ENCODE measurements at regions not wholly inside any gene's neighbourhood (a gene's known extent, or its start where the extent isn't known, plus 50 kb on each side); places are given as distances from the start of the nearest gene placed in this dataset.
A peak's percentile ranks its signal among the peaks of the same experiment; 100 is the strongest.

- DNase-seq, result no peak
- Mint-ChIP-seq H3K9me3 (peaks cover 15% of the 10 kb centered on the region), H3K36me3 (ENCODE audit: low read depth) (no peaks in the 10 kb centered on the region), H3K4me3 (no peak overlapping the region), H3K27me3 (ENCODE audit: insufficient read depth) (no peaks in the 10 kb centered on the region), H3K4me1 (peaks cover 21% of the 10 kb centered on the region), H3K27ac (no peak overlapping the region)
- H3K9me3 ChIP-seq (ENCODE audit: control insufficient read depth, low read length), result peaks cover 18% of the 10 kb centered on the region
- 80 to 95% methylated on average over 1 to 2 of the region's 2 CpGs for WGBS, 2 experiments (ENCODE audit: insufficient coverage in 1 of 2, insufficient read length in 1 of 2)
- no peaks in the 10 kb centered on the region for H3K27me3 ChIP-seq (ENCODE audit: control insufficient read depth, insufficient read depth, low read length, poor library complexity, severe bottlenecking)
- no peak overlapping the region for H3K4me3 ChIP-seq (ENCODE audit: low read length)
- H3K4me1 ChIP-seq (ENCODE audit: control insufficient read depth, insufficient read depth, low read length), result peaks cover 5% of the 10 kb centered on the region
- no peak overlapping the region for H3K9ac ChIP-seq (ENCODE audit: extremely low read depth, low read length, poor library complexity, severe bottlenecking)
- no peak for TF ChIP-seq CTCF (conservative IDR thresholded peaks at IDR 0.05)
- H3K36me3 ChIP-seq (ENCODE audit: control insufficient read depth, insufficient read depth, low read length), result no peaks in the 10 kb centered on the region
- H3K27ac ChIP-seq (ENCODE audit: low read depth, low read length), result no peak overlapping the region
Measured at GRCh38 chr12:93944911-93945310, 203.5 kb upstream of the PLXNC1 start.

- Histone ChIP-seq H3K36me3 (ENCODE audit: control insufficient read depth, insufficient read depth, low read length) (no peaks in the 10 kb centered on the region), H3K4me3 (ENCODE audit: low read length) (no peak overlapping the region), H3K9ac (ENCODE audit: extremely low read depth, low read length, poor library complexity, severe bottlenecking) (peak overlapping the region; percentile 11), H3K9me3 (ENCODE audit: control insufficient read depth, low read length) (peaks cover 29% of the 10 kb centered on the region), H3K27me3 (ENCODE audit: control insufficient read depth, insufficient read depth, low read length, poor library complexity, severe bottlenecking) (no peaks in the 10 kb centered on the region), H3K4me1 (ENCODE audit: control insufficient read depth, insufficient read depth, low read length) (peaks cover 5% of the 10 kb centered on the region), H3K27ac (ENCODE audit: low read depth, low read length) (no peak overlapping the region)
- Mint-ChIP-seq H3K4me3 (no peak overlapping the region), H3K27me3 (ENCODE audit: insufficient read depth) (no peaks in the 10 kb centered on the region), H3K9me3 (peaks cover 20% of the 10 kb centered on the region), H3K36me3 (ENCODE audit: low read depth) (no peaks in the 10 kb centered on the region), H3K27ac (peak overlapping the region; percentile 58), H3K4me1 (peaks cover 21% of the 10 kb centered on the region)
- DNase-seq, result peak; percentile 66
- TF ChIP-seq CTCF (conservative IDR thresholded peaks at IDR 0.05), result no peak
- 23 to 80% methylated on average over 2 of the region's 2 CpGs for WGBS, 2 experiments (ENCODE audit: insufficient coverage in 1 of 2, insufficient read length in 1 of 2)
Measured at GRCh38 chr12:93946542-93947150, 201.7 kb upstream of the PLXNC1 start.

GRCh38 chr12:93947486-93947885 lies 200.9 kb upstream of the PLXNC1 start:
- Histone ChIP-seq H3K4me1 (ENCODE audit: control insufficient read depth, insufficient read depth, low read length) (peaks cover 5% of the 10 kb centered on the region), H3K27ac (ENCODE audit: low read depth, low read length) (no peak overlapping the region), H3K9me3 (ENCODE audit: control insufficient read depth, low read length) (peaks cover 29% of the 10 kb centered on the region), H3K36me3 (ENCODE audit: control insufficient read depth, insufficient read depth, low read length) (no peaks in the 10 kb centered on the region), H3K4me3 (ENCODE audit: low read length) (no peak overlapping the region), H3K9ac (ENCODE audit: extremely low read depth, low read length, poor library complexity, severe bottlenecking) (peak overlapping the region; percentile 11), H3K27me3 (ENCODE audit: control insufficient read depth, insufficient read depth, low read length, poor library complexity, severe bottlenecking) (no peaks in the 10 kb centered on the region)
- Mint-ChIP-seq H3K9me3 (peaks cover 20% of the 10 kb centered on the region), H3K27ac (no peak overlapping the region), H3K27me3 (ENCODE audit: insufficient read depth) (no peaks in the 10 kb centered on the region), H3K36me3 (ENCODE audit: low read depth) (no peaks in the 10 kb centered on the region), H3K4me1 (peaks cover 21% of the 10 kb centered on the region), H3K4me3 (no peak overlapping the region)
- peak; percentile 61 for DNase-seq
- TF ChIP-seq CTCF (conservative IDR thresholded peaks at IDR 0.05), result no peak
- 96 to 100% methylated on average over 2 to 3 of the region's 3 CpGs for WGBS, 2 experiments (ENCODE audit: insufficient coverage in 1 of 2, insufficient read length in 1 of 2)

All from endodermal cell (in vitro differentiated cells).